H9 (cell line): ENCODE measurements at regions not wholly inside any gene's neighbourhood (a gene's known extent, or its start where the extent isn't known, plus 50 kb on each side); places are given as distances from the start of the nearest gene placed in this dataset.

Experiments
- DNase-seq: peaks from one replicate; pipeline ENCODE4 v3.0.0-alpha.2; 2017
- H2AFZ ChIP-seq: one replicate; pipeline ENCODE4 v1.6.1; 2013; ENCODE audit warnings: mild to moderate bottlenecking, low read length, control low read depth, moderate library complexity
- H2AK5ac ChIP-seq: 2 replicates; pipeline ENCODE4 v1.6.1; 2013; ENCODE audit warnings: low read length, control low read depth, mixed read lengths; ENCODE audit not compliant: insufficient read length
- H2BK120ac ChIP-seq: one replicate; pipeline ENCODE4 v1.6.1; 2013; ENCODE audit warnings: low read depth, mild to moderate bottlenecking, low read length, control low read depth, inconsistent platforms; ENCODE audit not compliant: poor library complexity, severe bottlenecking
- H2BK12ac ChIP-seq: 2 replicates; pipeline ENCODE4 v1.6.1; 2013; ENCODE audit warnings: low read length, control low read depth, mixed read lengths, low read depth; ENCODE audit not compliant: insufficient read length
- H2BK15ac ChIP-seq: 2 replicates; pipeline ENCODE4 v1.6.1; 2013; ENCODE audit warnings: low read depth, low read length, control low read depth
- H2BK20ac ChIP-seq: one replicate; pipeline ENCODE4 v1.6.1; 2013; ENCODE audit warnings: low read depth, mild to moderate bottlenecking, low read length, control low read depth, inconsistent platforms; ENCODE audit not compliant: poor library complexity, severe bottlenecking
- H2BK5ac ChIP-seq: 2 replicates; pipeline ENCODE4 v1.6.1; 2013; ENCODE audit warnings: low read length, control low read depth, mixed read lengths; ENCODE audit not compliant: insufficient read length
- H3K14ac ChIP-seq: 2 replicates; pipeline ENCODE4 v1.6.1; 2013; ENCODE audit warnings: low read length, control low read depth; ENCODE audit not compliant: insufficient read depth
- H3K18ac ChIP-seq: 2 replicates; pipeline ENCODE4 v1.6.1; 2013; ENCODE audit warnings: low read depth, mild to moderate bottlenecking, mixed read lengths, low read length, control low read depth; ENCODE audit not compliant: insufficient read length
- H3K23ac ChIP-seq: 2 replicates; pipeline ENCODE4 v1.6.1; 2013; ENCODE audit warnings: low read length, control low read depth, mixed read lengths, low read depth; ENCODE audit not compliant: insufficient read length
- H3K23me2 ChIP-seq: 2 replicates; pipeline ENCODE4 v1.6.1; 2013; ENCODE audit warnings: low read depth, mild to moderate bottlenecking, mixed read lengths, low read length, control low read depth; ENCODE audit not compliant: insufficient read length, poor library complexity, severe bottlenecking
- H3K27ac ChIP-seq: 2 replicates; pipeline ENCODE4 v1.5.1; 2013; ENCODE audit warnings: low read length, control low read depth, mixed read lengths, low read depth; ENCODE audit not compliant: insufficient read length
- H3K27me3 ChIP-seq: 2 replicates; pipeline ENCODE4 v1.6.1; 2013; ENCODE audit warnings: low read length, control low read depth, inconsistent platforms; ENCODE audit not compliant: insufficient read depth
- H3K4ac ChIP-seq: 2 replicates; pipeline ENCODE4 v1.6.1; 2013; ENCODE audit warnings: low read depth, mild to moderate bottlenecking, control low read depth, inconsistent platforms, low read length, moderate library complexity
- H3K4me1 ChIP-seq: 2 replicates; pipeline ENCODE4 v1.6.1; 2013; ENCODE audit warnings: low read length, control low read depth, inconsistent platforms; ENCODE audit not compliant: insufficient read depth
- H3K4me2 ChIP-seq: 2 replicates; pipeline ENCODE4 v1.6.1; 2013; ENCODE audit warnings: low read length, control low read depth, mixed read lengths; ENCODE audit not compliant: insufficient read length, insufficient read depth
- H3K56ac ChIP-seq: 2 replicates; pipeline ENCODE4 v1.6.1; 2013; ENCODE audit warnings: low read depth, mild to moderate bottlenecking, mixed read lengths, low read length, control low read depth; ENCODE audit not compliant: insufficient read length
- H3K79me1 ChIP-seq: 2 replicates; pipeline ENCODE4 v1.6.1; 2013; ENCODE audit warnings: low read depth, mild to moderate bottlenecking, moderate library complexity, low read length, control low read depth, inconsistent platforms; ENCODE audit not compliant: insufficient read depth, poor library complexity, severe bottlenecking
- H3K79me2 ChIP-seq: 2 replicates; pipeline ENCODE4 v1.6.1; 2013; ENCODE audit warnings: low read length, control low read depth, inconsistent platforms; ENCODE audit not compliant: insufficient read depth
- H3K9ac ChIP-seq: 2 replicates; pipeline ENCODE4 v1.6.1; 2013; ENCODE audit warnings: low read length, control low read depth, mixed read lengths; ENCODE audit not compliant: insufficient read length; ENCODE audit errors: extremely low read depth
- H3K9me3 ChIP-seq: one replicate; pipeline ENCODE4 v1.6.1; 2013; ENCODE audit warnings: low read depth, low read length, inconsistent platforms; ENCODE audit not compliant: control insufficient read depth
- H3T11ph ChIP-seq: one replicate; pipeline ENCODE4 v1.6.1; 2013; ENCODE audit warnings: mild to moderate bottlenecking, low read length, control low read depth, inconsistent platforms
- H4K20me1 ChIP-seq: one replicate; pipeline ENCODE4 v1.6.1; 2013; ENCODE audit not compliant: control insufficient read depth, insufficient read length, insufficient read depth
- H4K5ac ChIP-seq: 2 replicates; pipeline ENCODE4 v1.6.1; 2013; ENCODE audit warnings: low read depth, mild to moderate bottlenecking, mixed read lengths, low read length, control low read depth; ENCODE audit not compliant: insufficient read length
- H4K8ac ChIP-seq: replicated peaks from 2 replicates; pipeline ENCODE4 v1.6.1; 2013; ENCODE audit warnings: low read length, control low read depth, mixed read lengths, low read depth; ENCODE audit not compliant: insufficient read length
- H4K91ac ChIP-seq: 2 replicates; pipeline ENCODE4 v1.6.1; 2013; ENCODE audit warnings: low read depth, mild to moderate bottlenecking, moderate library complexity, mixed read lengths, low read length, control low read depth; ENCODE audit not compliant: insufficient read length
- H3K27ac Mint-ChIP-seq, 3 experiments: 2 replicates in 2 of 3; 3 replicates in 1 of 3; pipeline ENCODE4 v1.8.0; 2020 to 2021; ENCODE audit warnings: mixed read lengths in 3 of 3, mild to moderate bottlenecking in 1 of 3, moderate library complexity in 1 of 3
- H3K27me3 Mint-ChIP-seq: 2 replicates; pipeline ENCODE4 v1.8.0; 2021; ENCODE audit warnings: low read depth, mild to moderate bottlenecking, moderate library complexity, mixed read lengths
- H3K36me3 Mint-ChIP-seq, 3 experiments: 2 replicates in 2 of 3; 3 replicates in 1 of 3; pipeline ENCODE4 v1.8.0; 2020 to 2021; ENCODE audit warnings: low read depth in 3 of 3, mixed read lengths in 3 of 3; ENCODE audit not compliant: insufficient read depth in 1 of 3
- H3K4me1 Mint-ChIP-seq, 2 experiments: 2 replicates each; pipeline ENCODE4 v1.8.0; 2020; ENCODE audit warnings: mixed read lengths in 2 of 2
- H3K4me3 Mint-ChIP-seq, 2 experiments: 2 replicates in 1 of 2; 3 replicates in 1 of 2; pipeline ENCODE4 v1.8.0; 2020 to 2021; ENCODE audit warnings: mild to moderate bottlenecking in 2 of 2, mixed read lengths in 2 of 2, moderate library complexity in 1 of 2
- H3K9me3 Mint-ChIP-seq, 2 experiments: 2 replicates in 1 of 2; 3 replicates in 1 of 2; pipeline ENCODE4 v1.8.0; 2020; ENCODE audit warnings: mild to moderate bottlenecking in 2 of 2, mixed read lengths in 2 of 2, moderate library complexity in 1 of 2
- WGBS: extraction: QIAGEN DNeasy Blood & Tissue Kit; methylation state at CpG from one replicate; pipeline ENCODE4 v1.1.7; 2013; ENCODE audit warnings: missing lambda C conversion rate, low lambda C conversion rate, mixed read lengths; ENCODE audit not compliant: insufficient read length; ENCODE audit errors: extremely low coverage; 5-methylcytosine and 5-hydroxymethylcytosine counted together
- TF ChIP-seq, protein P1 (sequence below): fragments of 200-600 bp; sonication (generic); conservative IDR thresholded peaks from 3 replicates; pipeline ENCODE4 v1.8.0; 2021; ENCODE audit warnings: antibody characterized with exemption, mild to moderate bottlenecking

DNA sequence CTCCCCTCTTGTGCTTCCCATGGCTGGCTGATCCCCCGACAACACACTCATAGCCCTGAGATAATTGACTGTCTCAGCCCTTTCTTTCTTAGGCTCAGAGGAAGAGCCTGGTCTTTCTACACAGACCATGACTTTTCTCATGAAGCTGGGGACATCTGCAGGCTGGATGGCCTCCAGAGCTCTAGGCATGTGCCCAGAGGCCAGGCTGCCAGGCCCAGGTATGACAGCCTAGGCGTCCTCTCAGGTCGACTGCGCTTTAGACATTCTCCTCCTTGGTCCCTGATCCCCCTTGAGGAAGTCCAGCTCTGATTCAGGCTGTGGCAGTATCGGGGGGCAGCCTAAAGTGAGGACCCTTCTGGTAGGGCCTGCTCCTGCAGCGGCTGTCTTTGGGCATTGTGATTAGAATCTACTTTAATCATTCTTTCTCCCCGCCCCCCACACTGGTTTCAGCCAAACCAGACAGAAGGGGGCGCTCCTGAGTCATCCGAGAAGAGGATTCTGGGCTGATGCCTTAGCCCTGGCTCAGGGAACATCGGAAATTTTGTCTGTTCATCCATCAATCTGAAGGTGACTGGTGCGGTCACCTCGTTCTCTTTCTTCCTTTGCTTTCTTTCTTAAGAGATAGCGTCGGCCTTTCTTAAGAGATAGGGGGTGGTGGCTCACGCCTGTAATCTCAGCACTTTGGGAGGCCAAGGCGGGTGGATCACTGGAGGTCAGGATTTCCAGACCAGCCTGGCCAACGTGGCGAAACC is 66.5 kb upstream of the HSPA9 start:
- H2AFZ ChIP-seq = peak overlapping the region; percentile 59

More for the DNA sequence above, 66.5 kb upstream of the HSPA9 start:
- Mint-ChIP-seq H3K4me1 (peaks cover 34 to 40% of the 10 kb centered on the region in 2 experiments), H3K9me3 (no peaks in the 10 kb centered on the region; a peak in 1 of 5 replicates), H3K36me3 (no peaks in the 10 kb centered on the region; a peak in 1 of 7 replicates), H3K4me3 (no peak overlapping the region), H3K27me3 (no peaks in the 10 kb centered on the region; the same call in 1 of the 2 replicates), H3K27ac (peak overlapping the region in 2 of 3 experiments; percentile 48 to 94; a peak in 3 of 7 replicates)
- no peak overlapping the region for H2AK5ac ChIP-seq
- no peak overlapping the region for H2BK120ac ChIP-seq
- no peak overlapping the region for H2BK12ac ChIP-seq
- no peak overlapping the region for H3K4ac ChIP-seq
- H3K79me1 ChIP-seq = no peaks in the 10 kb centered on the region
- no peaks in the 10 kb centered on the region for H3K23me2 ChIP-seq
- H3K4me1 ChIP-seq = no peaks in the 10 kb centered on the region; the same call in 1 of the 2 replicates
- DNase-seq = peak; percentile 86
- TF ChIP-seq, protein P1, sequence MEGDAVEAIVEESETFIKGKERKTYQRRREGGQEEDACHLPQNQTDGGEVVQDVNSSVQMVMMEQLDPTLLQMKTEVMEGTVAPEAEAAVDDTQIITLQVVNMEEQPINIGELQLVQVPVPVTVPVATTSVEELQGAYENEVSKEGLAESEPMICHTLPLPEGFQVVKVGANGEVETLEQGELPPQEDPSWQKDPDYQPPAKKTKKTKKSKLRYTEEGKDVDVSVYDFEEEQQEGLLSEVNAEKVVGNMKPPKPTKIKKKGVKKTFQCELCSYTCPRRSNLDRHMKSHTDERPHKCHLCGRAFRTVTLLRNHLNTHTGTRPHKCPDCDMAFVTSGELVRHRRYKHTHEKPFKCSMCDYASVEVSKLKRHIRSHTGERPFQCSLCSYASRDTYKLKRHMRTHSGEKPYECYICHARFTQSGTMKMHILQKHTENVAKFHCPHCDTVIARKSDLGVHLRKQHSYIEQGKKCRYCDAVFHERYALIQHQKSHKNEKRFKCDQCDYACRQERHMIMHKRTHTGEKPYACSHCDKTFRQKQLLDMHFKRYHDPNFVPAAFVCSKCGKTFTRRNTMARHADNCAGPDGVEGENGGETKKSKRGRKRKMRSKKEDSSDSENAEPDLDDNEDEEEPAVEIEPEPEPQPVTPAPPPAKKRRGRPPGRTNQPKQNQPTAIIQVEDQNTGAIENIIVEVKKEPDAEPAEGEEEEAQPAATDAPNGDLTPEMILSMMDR = peak; percentile 98
- H3K79me2 ChIP-seq = no peaks in the 10 kb centered on the region
- no peak overlapping the region for H3T11ph ChIP-seq
- H2BK5ac ChIP-seq = no peak overlapping the region
- peak overlapping the region; percentile 64 for H3K18ac ChIP-seq
- 0 out of 2 replicates have a peak overlapping the region, but pooled peaks have one; percentile 79 for H3K14ac ChIP-seq
- no peaks in the 10 kb centered on the region for H3K27me3 ChIP-seq
- no peaks in the 10 kb centered on the region for H3K9me3 ChIP-seq
- no peak overlapping the region for H3K27ac ChIP-seq
- no peak overlapping the region for H3K9ac ChIP-seq
- no peak overlapping the region for H4K91ac ChIP-seq
- no peak overlapping the region for H4K8ac ChIP-seq
- no CpG with 5 or more reads among the region's 18 CpGs for WGBS
- no peak overlapping the region for H2BK20ac ChIP-seq
- H3K4me2 ChIP-seq = no peak overlapping the region
- no peak overlapping the region for H4K5ac ChIP-seq
- no peak overlapping the region for H2BK15ac ChIP-seq
- H3K23ac ChIP-seq = no peak overlapping the region
- no peaks in the 10 kb centered on the region for H4K20me1 ChIP-seq
- no peak overlapping the region for H3K56ac ChIP-seq
